Activated gamma-delta T cell treated with anti-CD3 and anti-CD28 coated beads, Interleukin-2, amount 50 U/mL, for 16 hours (primary cell): ENCODE measurements at regions not wholly inside any gene's neighbourhood (a gene's known extent, or its start where the extent isn't known, plus 50 kb on each side); places are given as distances from the start of the nearest gene placed in this dataset.
"Not testable (repeated sequence)": the region's sequence is repeated elsewhere in the genome, so short reads cannot be mapped to it uniquely, and the experiment has no call there.

Experiments
- DNase-seq: peaks from one replicate; pipeline ENCODE4 v3.0.0-alpha.2; 2020; ENCODE audit warnings: low read depth

DNA sequence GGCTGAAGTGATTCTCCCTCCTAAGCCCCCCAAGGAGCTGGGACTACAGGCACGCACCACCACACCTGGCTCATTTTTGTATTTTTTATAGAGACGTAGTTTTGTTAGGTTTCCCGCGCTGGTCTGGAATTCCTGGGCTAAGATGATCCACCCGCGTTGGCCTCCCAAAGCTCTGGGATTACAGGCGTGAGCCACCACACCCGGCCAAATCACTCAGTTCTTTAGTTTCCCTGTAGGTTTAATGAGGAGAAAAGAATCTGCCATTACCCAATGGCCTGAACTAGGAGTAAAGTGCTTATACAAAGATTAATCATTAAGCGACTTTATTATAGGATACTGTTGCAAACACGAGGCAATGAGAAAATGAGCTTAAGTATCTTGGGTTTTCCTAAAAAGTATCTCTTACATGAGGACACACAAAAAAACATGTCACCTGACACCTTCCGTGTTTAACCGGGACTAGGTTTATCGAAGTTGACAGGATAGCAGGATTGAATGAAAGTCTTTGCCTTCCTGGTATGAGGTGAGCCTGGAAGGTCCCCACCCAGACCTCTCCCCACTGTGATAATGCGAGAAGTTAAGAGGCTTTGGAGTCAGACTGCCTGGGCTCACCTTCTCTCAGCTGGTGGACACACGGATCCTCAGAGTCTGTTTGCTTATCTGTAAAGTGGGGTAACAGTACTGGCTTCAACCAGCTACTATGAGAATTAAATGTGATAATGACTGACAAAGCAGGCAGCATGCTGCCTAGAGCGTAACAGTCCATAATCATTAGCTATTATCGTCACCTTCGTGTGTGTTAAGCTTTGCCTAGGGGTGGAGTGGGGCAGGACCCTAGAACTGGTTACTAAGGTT is 133.5 kb upstream of the KRAS start:
- no peak for DNase-seq

DNA sequence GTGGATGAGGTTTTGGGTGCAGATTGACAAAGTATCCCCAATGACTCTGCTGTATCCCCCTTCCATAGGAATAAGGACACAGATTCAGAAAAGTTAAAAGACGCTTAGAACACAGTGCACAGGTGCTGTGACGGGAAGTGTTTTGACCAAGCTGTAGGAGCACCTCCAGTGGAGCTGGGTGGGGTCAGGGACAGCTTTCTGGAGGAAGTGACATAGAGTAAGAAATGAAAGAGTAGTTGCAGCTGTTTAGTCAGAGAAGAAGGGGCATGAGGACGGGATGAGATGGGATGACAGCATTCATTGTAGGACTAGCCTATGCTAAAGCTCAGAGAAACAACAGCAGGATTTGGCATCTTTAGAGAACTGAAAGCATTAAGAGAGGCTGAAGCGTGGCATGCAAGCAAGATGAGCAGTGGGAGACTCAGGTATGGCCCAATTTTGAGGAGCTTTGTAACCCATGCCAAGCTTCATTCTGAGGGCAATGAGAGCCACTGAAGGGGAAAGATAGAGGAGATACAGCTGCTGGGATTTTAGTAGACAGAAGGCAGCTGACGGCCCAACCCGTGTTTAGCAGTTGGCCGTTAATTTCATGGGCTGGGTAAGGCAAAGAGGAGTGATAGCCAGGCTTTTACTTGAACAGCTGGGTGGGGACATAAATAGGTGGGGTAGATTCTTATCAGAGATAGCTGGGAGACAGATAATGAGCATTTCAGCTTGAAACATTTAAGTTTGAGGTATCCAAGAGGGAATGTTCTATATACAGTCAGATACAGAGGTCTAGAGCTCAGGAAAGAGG is 131.8 kb upstream of the KRAS start:
- DNase-seq = no peak

DNA sequence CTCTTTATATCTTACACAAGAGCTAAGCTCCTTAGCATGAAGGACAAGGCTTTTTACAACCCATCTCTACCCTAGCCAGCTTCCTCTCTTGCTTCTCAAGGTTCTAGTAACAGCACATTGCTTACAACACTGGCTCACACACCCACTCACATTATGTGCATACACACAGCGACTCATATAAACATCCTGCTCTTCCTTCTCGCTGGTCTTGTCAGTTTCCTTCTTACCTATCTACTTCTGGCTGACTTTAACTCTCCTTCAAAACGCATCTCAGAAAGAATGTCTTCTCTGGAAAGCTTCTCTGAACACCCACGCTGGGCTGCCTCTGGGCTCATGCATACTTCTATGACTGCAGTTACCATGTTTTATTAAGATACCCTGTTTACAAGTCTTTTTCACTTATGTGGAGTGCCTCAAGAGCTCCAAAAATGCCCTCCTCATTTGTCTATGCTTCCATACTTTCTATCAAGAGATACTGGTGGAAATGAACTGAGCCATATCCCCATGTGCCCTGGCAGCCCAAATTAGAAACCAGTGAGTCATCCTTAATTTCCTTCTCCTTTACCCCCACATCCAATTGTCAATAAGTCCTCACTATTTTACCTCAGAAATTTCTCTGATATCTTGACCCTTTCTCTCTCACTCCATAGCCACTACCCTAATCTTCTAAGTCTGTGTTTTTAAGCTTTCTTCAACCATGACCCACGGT is 126.9 kb upstream of the KRAS start:
- DNase-seq = no peak

DNA sequence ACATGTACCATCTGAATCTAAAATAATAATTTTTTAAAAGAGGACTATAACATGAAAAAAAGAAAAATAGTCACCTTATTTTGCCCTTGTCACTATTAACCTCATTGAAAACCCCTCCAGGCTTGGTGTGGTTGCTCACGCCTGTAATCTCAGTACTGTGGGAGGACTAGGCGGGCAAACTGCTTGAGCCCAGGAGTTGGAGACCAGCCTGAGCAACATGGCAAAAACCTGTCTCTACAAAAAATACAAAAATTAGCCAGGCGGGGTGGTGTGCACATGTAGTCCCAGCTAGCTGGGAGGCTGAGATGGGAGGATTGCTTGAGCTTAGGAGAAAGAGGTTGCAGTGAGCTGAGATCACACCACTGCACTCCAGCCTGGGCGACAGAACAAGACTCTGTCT is 126.3 kb upstream of the KRAS start:
- DNase-seq = no peak

DNA sequence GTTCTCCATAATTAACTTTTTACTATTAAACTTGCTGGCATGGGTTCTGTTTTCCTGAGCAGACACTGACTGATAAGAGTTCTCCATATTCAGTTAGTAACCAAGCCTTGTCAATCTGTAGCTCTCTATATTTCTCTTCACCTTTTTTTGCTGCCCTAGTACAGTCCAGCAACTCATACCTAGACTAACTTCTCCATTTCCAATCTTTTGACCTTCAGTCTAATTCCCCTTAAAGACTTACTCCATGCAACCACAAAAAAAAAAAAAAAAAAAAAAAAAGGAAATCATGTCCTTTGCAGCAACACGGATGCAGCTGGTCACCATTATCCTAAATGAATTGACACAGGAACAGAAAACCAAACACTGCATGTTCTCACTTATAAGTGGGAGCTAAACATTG is 125.7 kb upstream of the KRAS start:
- no peak for DNase-seq

DNA sequence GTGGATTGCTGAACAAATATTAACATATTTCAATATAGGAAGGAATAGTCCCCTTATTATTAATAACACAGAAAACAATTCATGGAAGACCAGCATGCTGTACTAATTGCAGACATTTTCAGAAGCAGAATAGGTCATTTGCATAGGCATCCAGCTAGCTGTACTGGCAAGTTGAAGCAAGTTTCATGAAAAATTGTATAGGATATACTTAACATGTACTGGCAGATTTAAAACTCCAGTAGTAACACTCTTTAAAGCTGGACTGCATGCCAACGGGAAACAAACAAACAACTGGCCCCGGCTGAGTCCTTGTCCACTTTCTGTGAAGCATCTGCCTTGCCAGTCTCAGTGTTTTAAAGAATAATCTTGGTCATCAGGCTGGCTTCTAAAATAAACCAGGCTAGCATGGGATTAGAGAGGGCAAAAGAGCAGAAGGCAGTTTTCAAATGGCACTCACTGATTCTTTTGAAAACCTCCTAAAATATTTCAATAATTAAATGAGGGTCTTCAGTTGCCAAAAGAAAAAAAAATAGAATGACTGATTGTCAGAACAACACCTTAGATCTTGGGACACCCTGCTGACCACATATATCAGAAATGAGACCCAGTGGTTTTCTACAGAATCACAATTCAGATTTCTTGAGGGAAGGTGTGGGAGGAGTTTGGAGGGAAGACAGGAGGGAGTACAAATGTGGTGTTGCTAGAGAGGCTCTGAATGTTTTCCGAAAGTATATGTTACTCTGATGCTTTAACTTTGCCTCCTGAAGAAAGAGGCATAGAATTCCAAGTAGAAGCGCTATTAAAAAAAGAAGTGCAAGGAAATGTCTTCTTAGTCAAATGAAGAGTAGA is 122.5 kb upstream of the KRAS start:
- DNase-seq = no peak

DNA sequence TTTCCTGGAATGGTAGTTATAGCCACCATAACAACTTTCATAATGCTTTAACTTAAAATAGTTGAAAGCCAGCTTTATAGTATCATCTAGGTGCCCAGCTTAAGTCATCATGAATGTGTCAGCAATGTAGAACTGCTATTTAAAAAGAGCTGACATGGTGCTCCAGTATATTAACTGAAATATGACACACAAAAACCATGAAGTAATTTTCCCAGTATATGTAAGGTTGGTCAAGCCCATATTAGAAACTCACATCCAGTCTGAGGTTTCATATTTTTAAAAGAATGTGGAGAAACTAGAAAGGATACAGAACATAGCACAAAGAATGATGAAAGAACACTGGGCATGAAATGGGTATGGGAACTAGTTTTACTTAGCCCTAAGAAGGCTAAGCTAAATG is 121.3 kb upstream of the KRAS start:
- DNase-seq = no peak

DNA sequence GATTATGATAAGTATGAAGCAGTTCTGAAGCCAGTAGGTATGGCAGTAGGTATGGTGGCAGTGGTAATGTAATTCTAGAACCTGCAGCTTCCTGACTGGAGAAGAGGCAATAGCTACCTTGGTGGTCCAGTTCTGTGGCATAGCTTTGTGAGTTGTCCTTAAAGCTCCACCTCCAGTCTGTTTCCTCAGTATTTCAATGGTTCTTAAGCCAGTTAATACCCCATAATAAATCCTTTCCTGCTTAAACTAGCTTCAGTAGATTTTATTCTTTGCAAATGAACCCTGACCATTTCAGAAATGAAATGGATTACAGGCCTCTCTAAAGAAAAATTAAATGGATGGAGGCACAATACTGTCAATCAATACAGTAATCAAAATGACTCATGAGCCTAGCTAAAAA is 117.8 kb upstream of the KRAS start:
- DNase-seq = no peak

DNA sequence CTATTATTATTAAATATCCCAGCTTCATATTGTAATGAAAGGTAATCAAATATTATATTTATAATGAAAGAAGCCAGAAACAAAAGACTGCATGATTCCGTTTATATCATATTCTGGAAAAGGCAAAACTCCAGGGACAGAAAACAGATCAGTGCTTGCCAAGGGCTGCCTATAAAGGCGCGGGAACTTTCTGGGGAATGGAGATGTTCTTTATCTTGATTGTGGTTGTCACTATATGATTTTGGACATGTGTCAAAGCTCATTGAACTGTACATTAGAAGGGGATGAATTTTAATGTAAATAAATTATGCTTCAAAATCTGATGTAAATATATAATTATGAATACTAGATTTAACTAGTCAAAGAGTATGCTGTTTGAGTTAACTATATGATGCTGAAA is 115.4 kb upstream of the KRAS start:
- no peak for DNase-seq

DNA sequence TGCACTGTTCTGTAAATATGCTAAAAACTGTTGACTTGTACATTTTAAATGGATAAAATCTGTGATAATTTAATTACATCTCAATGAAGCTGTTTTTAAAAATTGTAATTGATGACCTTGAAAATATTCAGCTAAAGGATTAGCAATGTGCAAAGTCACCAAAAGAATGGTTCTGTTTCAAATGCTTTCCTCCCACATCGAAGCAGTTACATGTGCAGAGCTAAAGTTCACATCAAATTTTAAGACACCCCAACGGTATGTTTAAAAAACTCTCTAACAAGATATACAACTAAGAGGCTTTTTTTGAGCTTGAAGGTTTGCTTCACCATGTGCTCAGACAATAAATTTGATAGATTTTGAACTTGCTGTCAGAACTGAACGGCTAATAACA is 114.6 kb upstream of the KRAS start:
- DNase-seq = no peak

DNA sequence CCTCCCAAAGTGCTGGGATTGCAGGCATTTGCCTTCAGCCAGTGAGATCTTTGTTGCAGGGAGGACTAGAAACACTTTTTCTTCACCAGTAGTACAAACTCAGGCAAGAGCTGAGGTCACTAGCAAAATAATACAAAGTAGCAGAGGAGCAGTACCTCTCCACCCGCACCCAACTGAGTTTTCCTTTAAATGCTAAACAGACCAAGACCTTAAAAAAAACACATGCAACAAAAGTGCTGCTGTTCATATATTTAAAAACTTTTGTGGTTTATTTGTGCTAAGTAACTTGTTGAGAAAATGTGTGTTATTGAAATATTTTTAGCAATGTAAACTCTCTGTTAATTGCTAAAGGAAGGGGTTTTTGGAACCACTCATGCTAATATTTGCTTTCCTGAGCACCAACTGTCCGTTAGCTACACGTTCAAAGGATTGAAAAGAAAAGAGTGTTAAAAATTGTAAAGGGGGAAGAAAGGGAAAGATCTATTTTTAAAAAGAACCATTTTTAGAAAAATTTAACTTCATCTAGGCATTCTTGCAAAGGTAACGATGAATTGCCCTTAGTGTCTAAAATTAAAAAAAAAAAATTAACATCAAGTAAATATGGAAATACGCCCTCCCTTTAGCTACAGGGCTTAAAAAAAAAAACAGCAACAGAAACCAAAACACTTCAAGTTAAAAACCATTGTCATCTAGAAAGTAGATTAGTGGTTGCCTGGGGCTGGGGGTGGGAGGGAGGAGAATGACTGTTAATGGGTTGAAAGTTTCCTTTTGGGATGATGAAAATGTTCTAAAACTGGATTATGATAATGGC is 114.0 kb upstream of the KRAS start:
- no peak for DNase-seq

DNA sequence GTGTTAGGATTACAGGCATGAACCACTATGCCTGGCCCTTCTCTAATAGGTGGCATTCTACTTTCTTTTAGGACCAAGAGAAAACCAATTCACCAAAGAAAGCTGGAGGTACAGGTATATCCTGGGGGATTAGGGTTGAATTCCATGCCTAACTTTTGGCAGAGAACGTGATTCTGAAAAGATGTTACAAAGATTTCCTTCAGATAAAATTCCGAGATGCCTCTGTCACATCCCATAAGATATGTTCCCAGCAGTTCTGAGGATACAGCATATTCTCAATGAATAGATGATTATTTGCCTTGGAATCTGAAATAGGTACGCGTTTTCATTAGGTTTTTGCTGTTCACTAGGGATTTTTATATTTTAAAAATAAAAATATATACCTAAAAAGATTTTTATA is 111.9 kb upstream of the KRAS start:
- DNase-seq = no peak

DNA sequence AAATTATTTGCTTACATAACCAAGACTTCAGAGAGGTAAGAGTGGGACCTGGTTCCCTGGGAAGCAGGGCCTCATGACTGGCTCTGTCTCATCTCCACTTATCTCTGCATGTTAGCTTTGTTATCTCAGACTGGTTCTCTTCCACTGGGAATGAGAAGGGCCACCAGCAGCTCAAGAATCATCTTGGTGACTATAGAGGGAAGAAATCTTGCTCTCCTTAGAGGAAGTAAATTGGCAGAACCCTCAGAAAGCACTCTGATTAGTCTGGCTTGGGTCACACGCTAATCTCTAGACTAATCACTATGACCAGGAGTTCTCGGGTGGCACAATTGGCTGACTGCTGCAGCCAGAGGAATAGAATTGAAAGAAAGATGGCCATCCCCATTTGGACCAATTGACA is 110.8 kb upstream of the KRAS start:
- DNase-seq = no peak

DNA sequence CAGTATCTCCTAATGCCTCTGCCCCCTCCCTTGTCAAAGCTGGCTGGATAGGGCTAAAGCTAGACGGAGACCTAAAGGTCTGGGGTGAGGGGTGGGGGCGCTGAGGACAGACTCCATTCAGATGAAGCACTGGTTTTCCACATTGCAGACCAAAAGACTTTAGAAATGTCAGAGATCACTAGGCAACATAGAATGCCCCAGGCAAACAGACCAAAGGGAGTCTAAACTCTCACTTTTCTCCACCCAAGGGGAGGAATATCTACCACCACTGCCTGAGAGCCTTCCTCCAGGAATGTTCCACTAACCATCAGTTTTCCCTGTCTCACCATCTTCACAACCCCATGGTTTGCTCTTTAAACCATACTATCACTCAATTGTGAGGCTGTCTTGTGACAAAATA is 106.9 kb upstream of the KRAS start:
- no peak for DNase-seq

DNA sequence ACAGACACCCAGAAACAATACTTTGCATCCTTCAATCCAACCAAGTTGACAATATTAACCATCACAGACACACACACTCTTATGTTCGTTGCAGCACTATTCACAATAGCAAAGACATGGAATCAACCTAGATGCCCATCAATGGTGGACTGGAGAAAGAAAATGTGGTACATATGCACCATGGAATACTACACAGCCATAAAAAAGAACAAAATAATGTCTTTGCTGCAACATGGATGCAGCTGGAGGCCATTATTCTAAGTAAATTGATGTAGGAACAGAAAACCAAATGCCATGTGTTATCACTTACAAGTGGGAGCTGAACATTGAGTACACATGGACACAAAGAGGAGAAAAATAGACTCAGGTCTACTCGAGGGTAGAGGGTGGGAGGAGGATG is 102.2 kb upstream of the KRAS start:
- not testable (repeated sequence) for DNase-seq

DNA sequence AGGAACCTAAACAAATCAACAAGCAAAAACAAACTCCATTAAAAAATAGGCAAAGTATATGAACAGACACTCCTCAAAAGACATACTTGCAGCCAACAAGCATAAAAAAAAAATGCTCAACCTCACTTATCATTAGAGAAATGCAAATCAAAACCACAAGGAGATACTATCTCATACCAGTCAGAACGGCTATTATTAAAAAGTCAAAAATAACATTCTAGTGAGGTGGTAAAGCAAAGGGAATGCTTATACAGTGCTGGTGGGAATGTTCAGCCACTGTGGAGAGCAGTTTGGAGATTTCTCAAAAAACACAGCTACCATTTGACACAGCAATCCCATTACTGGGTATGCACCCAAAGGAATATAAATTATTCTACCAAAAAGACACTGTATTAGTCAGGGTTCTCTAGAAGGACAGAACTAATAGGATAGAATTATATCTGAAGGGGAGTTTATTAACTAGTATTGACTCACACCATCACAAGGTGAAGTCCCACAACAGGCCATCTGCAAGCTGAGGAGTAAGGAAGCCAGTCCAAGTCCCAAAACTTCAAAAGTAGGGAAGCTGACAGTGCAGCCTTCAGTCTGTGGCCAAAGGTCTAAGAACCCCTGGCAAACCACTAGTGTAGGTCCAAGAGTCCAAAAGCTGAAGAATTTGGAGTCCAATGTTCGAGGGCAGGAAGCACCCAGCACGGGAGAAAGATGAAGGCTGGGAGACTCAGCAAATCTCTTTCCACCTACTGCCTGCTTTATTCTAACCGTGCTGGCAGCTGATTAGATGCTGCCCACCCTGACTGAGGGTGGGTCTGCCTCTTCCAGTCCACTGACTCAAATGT is 101.6 kb upstream of the KRAS start:
- DNase-seq = no peak

DNA sequence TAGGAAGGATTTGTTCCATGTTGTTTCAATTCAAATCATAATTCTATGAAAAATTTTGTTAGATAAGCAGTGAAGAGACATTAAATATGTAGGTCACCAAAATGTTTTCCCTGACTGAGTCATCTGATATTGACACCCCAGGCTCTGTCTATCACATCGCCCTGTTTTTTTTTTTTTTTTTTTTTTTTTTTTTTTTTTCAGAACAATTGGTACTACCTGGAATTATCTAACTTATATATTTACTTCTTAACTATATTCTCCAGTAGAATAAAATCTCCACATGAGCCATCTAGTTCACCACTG is 97.8 kb upstream of the KRAS start:
- no peak for DNase-seq

DNA sequence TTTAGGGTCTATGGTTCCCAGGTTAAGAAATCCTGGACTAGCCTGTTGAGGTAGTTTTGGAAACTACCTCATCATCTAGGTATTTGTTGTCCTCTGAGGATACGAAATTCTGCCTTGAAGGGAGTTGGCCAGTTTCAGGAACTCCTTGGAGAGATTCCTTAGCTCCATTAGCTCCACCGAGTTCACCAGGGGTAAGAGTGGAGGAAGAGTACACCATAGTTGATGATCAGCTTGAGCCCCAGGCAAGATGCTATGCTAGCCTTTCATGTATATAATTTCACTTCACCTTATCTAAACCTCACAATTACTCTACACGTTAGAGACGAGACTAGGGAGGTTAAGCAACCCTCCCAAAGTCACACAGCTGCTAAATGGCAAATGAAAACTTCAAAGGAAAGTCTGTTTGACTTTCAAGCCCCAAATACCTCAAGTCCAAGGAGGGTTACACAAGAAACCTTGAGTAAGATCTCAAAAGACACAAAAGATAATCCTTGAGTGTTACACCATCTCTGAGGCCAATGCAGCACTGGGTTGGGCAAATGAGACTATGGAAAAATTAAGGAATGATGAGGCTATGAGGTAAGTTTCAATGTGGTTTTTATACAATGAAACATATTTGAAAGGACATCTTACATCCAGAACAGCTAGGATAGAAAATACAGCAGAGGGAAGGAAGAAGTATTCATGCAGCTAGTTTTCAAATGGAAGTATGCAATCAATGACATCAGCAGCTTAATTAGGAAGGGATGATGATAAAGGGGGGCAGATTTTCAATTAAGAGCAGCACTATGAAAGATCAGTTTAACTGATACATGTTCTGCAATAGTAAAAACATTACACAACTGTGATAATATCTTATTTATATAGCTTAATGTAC is 97.2 kb upstream of the KRAS start:
- no peak for DNase-seq

DNA sequence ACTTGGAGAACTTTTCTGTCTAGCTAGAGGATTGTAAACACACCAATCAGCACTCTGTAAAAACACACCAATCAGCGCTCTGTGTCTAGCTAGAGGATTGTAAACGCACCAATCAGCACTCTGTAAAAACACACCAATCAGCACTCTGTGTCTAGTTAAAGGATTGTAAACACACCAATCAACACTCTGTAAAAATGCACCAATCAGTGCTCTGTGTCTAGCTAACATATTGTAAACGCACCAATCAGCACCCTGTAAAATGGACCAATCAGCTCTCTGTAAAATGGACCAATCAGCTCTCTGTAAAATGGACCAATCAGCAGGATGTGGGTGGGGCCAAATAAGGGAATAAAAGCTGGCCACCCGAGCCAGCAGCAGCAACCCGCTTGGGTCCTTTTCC is 91.1 kb upstream of the KRAS start:
- not testable (repeated sequence) for DNase-seq
